Upper lobe of left lung (tissue), 4 donors: ENCODE measurements at regions not wholly inside any gene's neighbourhood (a gene's known extent, or its start where the extent isn't known, plus 50 kb on each side); places are given as distances from the start of the nearest gene placed in this dataset.

Experiments
- CTCF ChIP-seq, 6 experiments: fragments of 450-650 bp in 4 of 6; fragments of 200-600 bp in 2 of 6; sonication (generic) in 2 of 6; IDR thresholded peaks; one replicate each; pipeline ENCODE4 v1.5.1; 2016 to 2019; ENCODE audit warnings: antibody characterized with exemption in 6 of 6
- POLR2A ChIP-seq, 4 donors: fragments of 450-650 bp; IDR thresholded peaks; one replicate each; pipeline ENCODE4 v1.5.1; 2016 to 2017; ENCODE audit warnings: antibody characterized with exemption in 4 of 4, mild to moderate bottlenecking in 2 of 4

- TF ChIP-seq CTCF (IDR thresholded peaks at IDR 0.05) = no peak
- TF ChIP-seq POLR2A (IDR thresholded peaks at IDR 0.05) = no peak
These were observed 195.2 kb upstream of the POU3F2 start for GRCh38 chr6:98639089-98639635.
